ENCODE measurements at regions not wholly inside any gene's neighbourhood (a gene's known extent, or its start where the extent isn't known, plus 50 kb on each side); places are given as distances from the start of the nearest gene placed in this dataset.

- ChIA-PET CTCF (interaction anchor here (2.7 kb wide), 1 partner anchor 9 kb away, joined by 7 read pairs; no protein-coding TSS in a partner anchor), POLR2A (no interaction called here)
- no peak for DNase-seq (ENCODE audit: extremely low spot score)
- no peak for TF ChIP-seq CTCF (IDR thresholded peaks at IDR 0.05; ENCODE audit: control extremely low read depth, extremely low read depth, low read depth, missing control alignments)
Measured at GRCh38 chr6:113383701-113384100, 473.4 kb upstream of the MARCKS start.

DNA sequence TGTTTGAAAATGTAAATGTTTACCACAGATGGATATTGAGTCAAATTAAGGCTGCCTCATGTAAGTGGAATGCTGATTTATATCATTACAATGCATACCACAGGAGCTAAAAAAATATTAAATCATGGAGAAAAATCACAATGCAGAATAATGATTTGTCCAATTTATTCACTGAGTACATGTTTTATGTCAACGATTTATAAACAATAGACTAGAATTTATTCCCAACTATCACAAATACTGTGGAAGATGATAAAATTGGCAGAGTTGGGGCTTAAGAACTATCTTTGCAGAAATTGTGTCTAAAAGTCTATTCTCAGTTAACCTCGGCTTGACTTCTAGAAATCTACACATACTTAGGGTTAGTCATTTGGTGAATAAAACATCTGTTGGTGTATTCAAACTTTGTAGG lies 472.1 kb upstream of the MARCKS start:
- ChIA-PET CTCF (interaction anchor here (0.7 to 2.7 kb wide), 4 partner anchors 10 to 78 kb away, joined by 3 to 7 read pairs (median 4); no protein-coding TSS in a partner anchor), POLR2A (no interaction called here)
- no peak for DNase-seq (ENCODE audit: extremely low spot score)
- TF ChIP-seq CTCF (IDR thresholded peaks at IDR 0.05; ENCODE audit: control extremely low read depth, extremely low read depth, low read depth, missing control alignments): no peak

- DNase-seq (ENCODE audit: extremely low spot score): no peak
- POLR2A ChIA-PET: no interaction called here
- CTCF ChIA-PET: interaction anchor here (1.1 to 1.4 kb wide), 2 partner anchors 10 to 29 kb away, joined by 3 read pairs; no protein-coding TSS in a partner anchor
- TF ChIP-seq CTCF (IDR thresholded peaks at IDR 0.05; ENCODE audit: control extremely low read depth, extremely low read depth, low read depth, missing control alignments): no peak
Measured at GRCh38 chr6:113388996-113389395, 468.1 kb upstream of the MARCKS start.

GRCh38 chr6:113392551-113393055 lies 464.5 kb upstream of the MARCKS start:
- no peak for DNase-seq (ENCODE audit: extremely low spot score)
- TF ChIP-seq CTCF (IDR thresholded peaks at IDR 0.05; ENCODE audit: control extremely low read depth, extremely low read depth, low read depth, missing control alignments): no peak
- ChIA-PET CTCF (no interaction called here), POLR2A (no interaction called here)

DNA sequence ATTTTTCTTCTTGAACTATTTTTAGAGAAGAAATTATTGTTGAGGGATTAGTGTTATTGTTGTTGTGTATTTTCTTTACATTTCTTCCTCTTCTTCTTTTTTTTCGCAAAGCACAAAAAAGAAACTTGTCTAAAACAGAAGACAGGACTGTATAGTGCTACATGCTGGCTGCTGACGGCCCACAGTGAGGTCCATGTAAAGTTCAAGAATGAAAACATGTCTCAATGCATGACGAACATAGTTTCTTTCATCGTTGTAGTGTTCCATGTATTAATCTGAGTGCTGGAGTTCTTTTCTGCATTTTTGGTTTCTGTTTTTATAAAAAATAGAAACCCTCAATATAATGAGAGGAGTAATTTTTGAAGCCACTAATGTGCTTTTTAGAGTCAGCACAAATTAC lies 462.9 kb upstream of the MARCKS start:
- POLR2A ChIA-PET: no interaction called here
- CTCF ChIA-PET: no interaction called here
- no peak for TF ChIP-seq CTCF (IDR thresholded peaks at IDR 0.05; ENCODE audit: control extremely low read depth, extremely low read depth, low read depth, missing control alignments)
- no peak for DNase-seq (ENCODE audit: extremely low spot score)

DNA sequence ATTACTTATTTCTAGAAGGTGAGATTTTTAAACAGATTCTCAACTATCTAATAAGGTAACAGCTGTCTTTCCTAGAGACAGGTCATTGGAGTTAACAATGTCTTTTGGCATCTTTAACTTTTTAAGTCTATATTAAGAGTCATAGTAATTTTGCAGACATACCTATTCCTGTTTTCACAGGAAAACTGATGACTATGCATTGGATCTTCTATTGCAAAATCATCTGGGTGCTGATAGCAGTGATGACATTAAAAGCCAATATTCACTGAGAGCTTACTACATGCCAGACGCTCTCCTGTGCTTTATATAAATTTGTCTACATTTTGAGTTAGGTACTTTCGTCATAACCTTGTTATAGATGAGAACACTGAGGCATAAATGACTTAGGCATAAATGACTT lies 462.4 kb upstream of the MARCKS start:
- ChIA-PET POLR2A (no interaction called here), CTCF (no interaction called here)
- TF ChIP-seq CTCF (IDR thresholded peaks at IDR 0.05; ENCODE audit: control extremely low read depth, extremely low read depth, low read depth, missing control alignments): no peak
- DNase-seq (ENCODE audit: extremely low spot score): no peak

Measured in GM10248 (cell line).